ENCODE measurements at regions not wholly inside any gene's neighbourhood (a gene's known extent, or its start where the extent isn't known, plus 50 kb on each side); places are given as distances from the start of the nearest gene placed in this dataset.

- TF ChIP-seq, protein P1, sequence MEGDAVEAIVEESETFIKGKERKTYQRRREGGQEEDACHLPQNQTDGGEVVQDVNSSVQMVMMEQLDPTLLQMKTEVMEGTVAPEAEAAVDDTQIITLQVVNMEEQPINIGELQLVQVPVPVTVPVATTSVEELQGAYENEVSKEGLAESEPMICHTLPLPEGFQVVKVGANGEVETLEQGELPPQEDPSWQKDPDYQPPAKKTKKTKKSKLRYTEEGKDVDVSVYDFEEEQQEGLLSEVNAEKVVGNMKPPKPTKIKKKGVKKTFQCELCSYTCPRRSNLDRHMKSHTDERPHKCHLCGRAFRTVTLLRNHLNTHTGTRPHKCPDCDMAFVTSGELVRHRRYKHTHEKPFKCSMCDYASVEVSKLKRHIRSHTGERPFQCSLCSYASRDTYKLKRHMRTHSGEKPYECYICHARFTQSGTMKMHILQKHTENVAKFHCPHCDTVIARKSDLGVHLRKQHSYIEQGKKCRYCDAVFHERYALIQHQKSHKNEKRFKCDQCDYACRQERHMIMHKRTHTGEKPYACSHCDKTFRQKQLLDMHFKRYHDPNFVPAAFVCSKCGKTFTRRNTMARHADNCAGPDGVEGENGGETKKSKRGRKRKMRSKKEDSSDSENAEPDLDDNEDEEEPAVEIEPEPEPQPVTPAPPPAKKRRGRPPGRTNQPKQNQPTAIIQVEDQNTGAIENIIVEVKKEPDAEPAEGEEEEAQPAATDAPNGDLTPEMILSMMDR (IDR thresholded peaks at IDR 0.05): no peak
- TF ChIP-seq POLR2A (IDR thresholded peaks at IDR 0.05): no peak
- Histone ChIP-seq H3K9me3 (no peaks in the 10 kb centered on the region), H3K4me3 (replicated peaks in 1 of 3) (no peak overlapping the region), H3K27ac (no peak overlapping the region), H3K27me3 (no peaks in the 10 kb centered on the region), H3K36me3 (no peaks in the 10 kb centered on the region), H3K4me1 (no peaks in the 10 kb centered on the region)
- DNase-seq: no peak
- 86 to 89% methylated on average over 1 of the region's 1 CpG for WGBS, 2 donors
- intact Hi-C loops (cut with DNase I): no loop called here
Measured at GRCh38 chr11:93929407-93929806, 79.0 kb upstream of the VSTM5 start.

DNA sequence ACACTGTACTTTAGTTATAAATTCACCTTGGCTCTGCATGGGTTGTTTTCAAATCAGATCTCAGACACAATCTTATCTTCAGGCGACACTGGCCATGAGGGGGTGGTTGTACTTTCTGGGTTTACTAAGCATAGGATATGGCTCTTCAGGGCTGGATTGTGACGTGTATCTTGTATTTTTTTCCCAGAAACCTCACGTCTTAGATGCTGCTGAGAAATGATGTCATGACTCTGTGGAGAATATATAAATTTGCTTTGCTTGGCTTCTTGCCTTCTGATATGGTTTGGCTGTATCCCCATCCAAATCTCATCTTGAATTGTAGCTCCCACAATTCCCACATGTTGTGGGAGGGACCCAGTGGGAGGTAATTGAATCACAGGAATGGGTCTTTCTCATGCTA, 82.8 kb upstream of the VSTM5 start:
- Histone ChIP-seq H3K9me3 (no peaks in the 10 kb centered on the region), H3K4me3 (replicated peaks in 1 of 3) (no peak overlapping the region), H3K27ac (no peak overlapping the region), H3K27me3 (no peaks in the 10 kb centered on the region), H3K4me1 (no peaks in the 10 kb centered on the region), H3K36me3 (no peaks in the 10 kb centered on the region)
- TF ChIP-seq, protein P1 (IDR thresholded peaks at IDR 0.05): no peak
- TF ChIP-seq POLR2A (IDR thresholded peaks at IDR 0.05): no peak
- no peak for DNase-seq
- intact Hi-C loops (cut with DNase I): no loop called here
- WGBS, 2 donors: 49 to 73% methylated on average over 3 of the region's 3 CpGs

DNA sequence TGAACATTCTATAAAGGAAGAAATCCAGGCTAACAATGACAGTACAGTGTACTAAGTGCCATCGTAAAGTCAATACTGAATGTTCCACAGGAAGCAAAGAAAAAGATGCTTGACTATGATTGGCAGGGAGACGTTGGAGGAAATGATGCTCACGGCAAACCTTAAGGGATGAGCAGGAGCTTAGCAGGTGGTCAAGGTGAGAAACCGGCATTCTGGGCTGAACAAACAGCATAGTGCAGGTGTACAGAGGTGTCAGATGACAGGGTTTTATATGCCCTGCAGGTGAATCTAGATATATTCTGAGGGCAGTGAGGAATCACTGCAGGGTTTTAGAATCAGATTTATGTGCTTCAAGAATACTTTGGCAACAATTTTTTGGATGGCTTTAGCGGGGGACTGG, 85.3 kb upstream of the HEPHL1 start:
- Histone ChIP-seq H3K27ac (no peak overlapping the region), H3K9me3 (no peaks in the 10 kb centered on the region), H3K27me3 (no peaks in the 10 kb centered on the region), H3K36me3 (no peaks in the 10 kb centered on the region), H3K4me3 (replicated peaks in 1 of 3) (no peak overlapping the region), H3K4me1 (no peaks in the 10 kb centered on the region)
- no peak for DNase-seq
- TF ChIP-seq, protein P1 (IDR thresholded peaks at IDR 0.05): no peak
- no peak for TF ChIP-seq POLR2A (IDR thresholded peaks at IDR 0.05)
- 56 to 69% methylated on average over 5 of the region's 5 CpGs for WGBS, 2 donors
- intact Hi-C loops (cut with DNase I): no loop called here

DNA sequence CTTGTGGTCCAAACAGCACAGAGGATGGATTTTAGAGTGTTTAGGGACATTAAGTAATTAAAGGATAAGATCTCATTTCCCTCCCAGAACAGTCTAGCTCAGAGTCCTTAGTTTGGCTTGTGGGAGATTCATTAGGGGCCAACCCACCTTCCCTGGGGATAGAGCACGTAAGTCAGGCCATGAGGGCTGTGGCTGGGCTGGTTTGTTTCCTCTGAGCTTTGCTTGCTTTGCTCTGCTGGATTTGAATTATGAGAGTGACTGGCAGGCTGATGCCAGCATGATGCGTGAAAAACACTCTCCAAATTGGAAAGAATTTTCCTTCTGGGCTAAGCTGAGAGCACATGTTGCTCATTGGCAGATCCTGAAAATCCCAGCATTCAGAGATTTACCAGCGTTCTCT, 84.7 kb upstream of the HEPHL1 start:
- Histone ChIP-seq H3K4me3 (replicated peaks in 1 of 3) (no peak overlapping the region), H3K9me3 (no peaks in the 10 kb centered on the region), H3K27me3 (no peaks in the 10 kb centered on the region), H3K4me1 (no peaks in the 10 kb centered on the region), H3K27ac (no peak overlapping the region), H3K36me3 (no peaks in the 10 kb centered on the region)
- no peak for TF ChIP-seq POLR2A (IDR thresholded peaks at IDR 0.05)
- TF ChIP-seq, protein P1 (IDR thresholded peaks at IDR 0.05): no peak
- intact Hi-C loops (cut with DNase I): no loop called here
- DNase-seq: peak; percentile 2 to 13
- 16 to 25% methylated on average over 3 of the region's 3 CpGs for WGBS, 2 donors

DNA sequence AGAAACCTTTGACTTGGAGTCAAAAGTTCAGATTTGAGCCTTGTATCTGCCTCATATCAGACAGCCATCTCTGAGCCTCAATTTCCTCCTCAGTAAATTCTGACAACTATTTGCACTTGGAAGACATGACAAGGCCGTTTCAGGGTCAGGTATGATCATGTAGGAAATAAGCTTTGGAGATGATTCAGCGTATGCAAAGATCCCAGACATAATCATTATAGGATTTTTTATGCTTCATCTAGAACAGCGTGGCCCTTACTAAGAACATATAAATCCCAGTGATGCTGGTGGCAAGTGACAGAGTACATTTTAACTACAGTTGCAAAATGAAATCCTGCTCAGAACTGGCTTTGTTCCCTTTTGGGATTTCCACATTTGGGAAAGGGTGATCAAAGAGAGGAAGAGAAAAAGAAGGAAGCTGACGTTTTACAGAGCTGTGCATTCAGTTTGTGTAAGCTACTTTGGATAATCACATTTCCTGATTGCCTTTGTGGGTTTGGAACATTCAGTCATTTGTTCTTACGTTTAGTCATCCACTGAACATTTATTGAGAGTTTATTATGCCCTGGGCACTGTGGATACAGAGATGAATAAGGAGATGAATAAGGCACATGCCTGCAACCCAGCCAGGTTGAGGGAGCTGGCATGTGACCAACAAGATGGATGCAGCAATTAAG, 81.9 kb upstream of the HEPHL1 start:
- intact Hi-C loops (cut with DNase I): no loop called here
- H3K27ac ChIP-seq: no peak overlapping the region
- DNase-seq: no peak
- WGBS, 2 donors: 77% methylated on average over 5 of the region's 5 CpGs
- H3K4me1 ChIP-seq: no peaks in the 10 kb centered on the region
- H3K27me3 ChIP-seq: no peaks in the 10 kb centered on the region
- TF ChIP-seq, protein P1 (IDR thresholded peaks at IDR 0.05): no peak
- no peak for TF ChIP-seq POLR2A (IDR thresholded peaks at IDR 0.05)
- H3K9me3 ChIP-seq: no peaks in the 10 kb centered on the region
- no peaks in the 10 kb centered on the region for H3K36me3 ChIP-seq
- no peak overlapping the region for H3K4me3 ChIP-seq (replicated peaks in 1 of 3)

All from thyroid gland (tissue), 4 donors.